Ovary (tissue), 7 donors: ENCODE measurements at regions not wholly inside any gene's neighbourhood (a gene's known extent, or its start where the extent isn't known, plus 50 kb on each side); places are given as distances from the start of the nearest gene placed in this dataset.

Experiments
- DNase-seq, 5 donors: peaks; one replicate each; pipeline ENCODE4 v3.0.0-alpha.2; 2019 to 2020
- H3K27ac ChIP-seq, 2 donors: fragments of 200-600 bp; one replicate each; pipeline versions ENCODE4 v1.5.1 to v1.8.0; 2019 to 2022
- H3K27me3 ChIP-seq: fragments of 200-600 bp; one replicate; pipeline ENCODE4 v1.8.0; 2022
- H3K36me3 ChIP-seq: fragments of 200-600 bp; sonication (generic); one replicate; pipeline ENCODE4 v1.5.1; 2019
- H3K4me1 ChIP-seq: one replicate; pipeline ENCODE4 v1.8.1; 2013; ENCODE audit warnings: mild to moderate bottlenecking, moderate library complexity; ENCODE audit not compliant: insufficient read depth
- H3K4me3 ChIP-seq: fragments of 200-600 bp; sonication (generic); one replicate; pipeline ENCODE4 v1.5.1; 2017
- H3K9me3 ChIP-seq, 2 donors: fragments of 200-600 bp in 1 of 2; sonication (generic) in 1 of 2; one replicate each; pipeline versions ENCODE4 v1.5.1 to v1.8.1; 2013 to 2019; ENCODE audit warnings: mild to moderate bottlenecking in 1 of 2, moderate library complexity in 1 of 2
- EP300 ChIP-seq: sonication (generic); formaldehyde crosslinking; IDR thresholded peaks from one replicate; pipeline ENCODE4 v1.6.1; 2017; ENCODE audit warnings: antibody characterized with exemption
- POLR2A ChIP-seq: fragments of 450-650 bp; IDR thresholded peaks from one replicate; pipeline ENCODE4 v1.6.1; 2017; ENCODE audit warnings: antibody characterized with exemption, mild to moderate bottlenecking, moderate library complexity
- WGBS, 3 donors: extraction: QIAGEN DNeasy Blood & Tissue Kit in 1 of 3; methylation state at CpG; one replicate each; pipeline versions ENCODE4 v1.1.5 to v1.1.7; 2013 to 2017; 5-methylcytosine and 5-hydroxymethylcytosine counted together
- intact Hi-C, 4 donors: fragments of 100-400 bp; cut with DNase I; formaldehyde crosslinking; loops; one replicate each; pipeline versions ENCODE4 v1.11.0 to v1.15.1; 2022 to 2023
- TF ChIP-seq, protein P1 (sequence below), 3 donors: fragments of 450-650 bp in 2 of 3; fragments of 200-600 bp in 1 of 3; IDR thresholded peaks; one replicate each; pipeline versions ENCODE4 v1.5.1 to v1.8.0; 2016 to 2022; ENCODE audit warnings: antibody characterized with exemption in 3 of 3, mild to moderate bottlenecking in 1 of 3
- donor health status: DM: no; HTN: no; CAD: no; lungs with moderate emphysema.
- donor health status: DM: no; HTN: no; CAD: no.
- donor health status: Bipolar disorder and iron deficiency.
- donor health status: DM: no; HTN: no; CAD: no.
- donor health status: DM: yes; HTN: yes; CAD: no.

DNA sequence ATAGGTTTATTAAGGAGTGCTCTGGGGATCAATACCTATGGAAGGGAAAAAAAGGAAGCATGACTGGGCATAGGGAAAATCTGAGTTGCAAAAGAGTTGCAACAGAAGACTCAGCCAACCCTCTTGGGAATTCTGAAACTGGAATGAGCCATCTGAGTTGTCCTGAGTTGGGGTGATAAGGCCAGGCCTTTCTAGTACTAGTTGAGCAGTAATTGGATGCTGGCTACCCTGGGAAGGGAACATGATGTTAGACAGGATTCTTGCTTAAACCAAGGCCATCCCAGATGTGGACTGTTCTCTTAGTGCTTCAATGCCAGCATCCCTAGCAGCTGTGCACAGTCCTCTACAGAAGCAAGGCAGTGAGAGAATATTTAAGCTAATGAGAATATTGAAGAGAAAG, 348.8 kb upstream of the GULP1 start:
- Histone ChIP-seq H3K36me3 (no peaks in the 10 kb centered on the region), H3K27me3 (no peaks in the 10 kb centered on the region), H3K4me3 (no peak overlapping the region), H3K4me1 (peaks cover 2% of the 10 kb centered on the region), H3K9me3 (no peaks in the 10 kb centered on the region), H3K27ac (no peak overlapping the region)
- TF ChIP-seq, protein P1, sequence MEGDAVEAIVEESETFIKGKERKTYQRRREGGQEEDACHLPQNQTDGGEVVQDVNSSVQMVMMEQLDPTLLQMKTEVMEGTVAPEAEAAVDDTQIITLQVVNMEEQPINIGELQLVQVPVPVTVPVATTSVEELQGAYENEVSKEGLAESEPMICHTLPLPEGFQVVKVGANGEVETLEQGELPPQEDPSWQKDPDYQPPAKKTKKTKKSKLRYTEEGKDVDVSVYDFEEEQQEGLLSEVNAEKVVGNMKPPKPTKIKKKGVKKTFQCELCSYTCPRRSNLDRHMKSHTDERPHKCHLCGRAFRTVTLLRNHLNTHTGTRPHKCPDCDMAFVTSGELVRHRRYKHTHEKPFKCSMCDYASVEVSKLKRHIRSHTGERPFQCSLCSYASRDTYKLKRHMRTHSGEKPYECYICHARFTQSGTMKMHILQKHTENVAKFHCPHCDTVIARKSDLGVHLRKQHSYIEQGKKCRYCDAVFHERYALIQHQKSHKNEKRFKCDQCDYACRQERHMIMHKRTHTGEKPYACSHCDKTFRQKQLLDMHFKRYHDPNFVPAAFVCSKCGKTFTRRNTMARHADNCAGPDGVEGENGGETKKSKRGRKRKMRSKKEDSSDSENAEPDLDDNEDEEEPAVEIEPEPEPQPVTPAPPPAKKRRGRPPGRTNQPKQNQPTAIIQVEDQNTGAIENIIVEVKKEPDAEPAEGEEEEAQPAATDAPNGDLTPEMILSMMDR (IDR thresholded peaks at IDR 0.05): no peak
- TF ChIP-seq EP300: no peak
- no peak for TF ChIP-seq POLR2A
- intact Hi-C loops: no loop called here
- DNase-seq: no peak

DNA sequence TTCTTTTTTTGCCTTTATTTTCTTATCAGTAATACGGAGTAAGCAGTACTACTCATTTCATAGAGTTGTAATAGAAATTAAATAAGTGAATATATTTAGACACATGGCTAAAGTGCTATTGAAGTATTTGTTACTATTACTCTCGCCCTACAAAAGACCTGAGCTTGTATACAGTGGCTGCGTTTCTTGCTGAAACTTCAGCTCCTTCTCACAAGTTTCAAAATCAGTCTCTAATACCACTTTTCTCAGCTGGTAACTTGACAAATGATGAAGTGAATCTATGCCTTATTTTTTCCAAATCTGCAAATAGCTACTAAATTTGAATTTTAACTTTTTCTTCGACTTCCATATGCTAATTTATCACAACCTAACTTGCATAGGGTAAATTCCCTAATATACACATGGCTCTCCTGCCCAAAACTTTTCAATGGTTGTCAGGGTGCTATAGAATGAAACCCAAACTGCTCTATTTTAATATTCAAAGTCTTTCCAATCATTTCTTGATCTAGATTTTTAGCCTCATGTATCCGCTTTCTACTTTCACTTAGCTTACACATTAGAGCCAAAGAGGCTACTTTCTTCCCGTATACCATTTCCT, 347.8 kb upstream of the GULP1 start:
- Histone ChIP-seq H3K27ac (no peak overlapping the region), H3K4me1 (peaks cover 2% of the 10 kb centered on the region), H3K9me3 (no peaks in the 10 kb centered on the region), H3K27me3 (no peaks in the 10 kb centered on the region), H3K36me3 (no peaks in the 10 kb centered on the region), H3K4me3 (no peak overlapping the region)
- WGBS, 3 donors: 89 to 94% (median 93%) methylated on average over 6 of the region's 6 CpGs
- intact Hi-C loops: no loop called here
- TF ChIP-seq EP300: no peak
- TF ChIP-seq, protein P1 (IDR thresholded peaks at IDR 0.05): no peak
- no peak for TF ChIP-seq POLR2A
- no peak for DNase-seq

DNA sequence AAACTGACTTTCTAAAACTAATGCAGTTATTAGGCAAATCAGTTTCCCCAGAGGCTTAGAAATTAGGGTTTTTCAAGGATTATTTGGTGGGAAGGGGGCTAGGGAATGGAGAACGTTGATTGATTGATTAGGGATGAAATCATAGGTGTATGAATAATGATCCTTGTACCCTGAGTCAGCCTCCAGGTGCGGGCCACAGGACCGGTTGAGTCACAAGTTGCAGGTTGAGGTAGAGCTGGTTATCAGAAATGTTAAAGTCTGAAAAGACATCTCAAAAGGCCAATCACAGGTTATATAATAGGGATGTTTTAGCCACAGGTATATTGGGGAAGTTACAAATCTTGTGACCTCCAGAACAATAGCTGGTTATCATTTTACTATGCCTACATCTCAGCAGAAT, 341.8 kb upstream of the GULP1 start:
- H3K27ac ChIP-seq: no peak overlapping the region
- intact Hi-C loops: no loop called here
- DNase-seq: no peak
- TF ChIP-seq POLR2A: no peak
- TF ChIP-seq, protein P1 (IDR thresholded peaks at IDR 0.05): no peak
- TF ChIP-seq EP300: no peak
- WGBS, 3 donors: 87 to 93% (median 91%) methylated on average over 3 of the region's 3 CpGs
- H3K36me3 ChIP-seq: no peaks in the 10 kb centered on the region
- H3K27me3 ChIP-seq: no peaks in the 10 kb centered on the region
- H3K9me3 ChIP-seq: no peaks in the 10 kb centered on the region
- H3K4me3 ChIP-seq: no peak overlapping the region
- H3K4me1 ChIP-seq: no peaks in the 10 kb centered on the region

DNA sequence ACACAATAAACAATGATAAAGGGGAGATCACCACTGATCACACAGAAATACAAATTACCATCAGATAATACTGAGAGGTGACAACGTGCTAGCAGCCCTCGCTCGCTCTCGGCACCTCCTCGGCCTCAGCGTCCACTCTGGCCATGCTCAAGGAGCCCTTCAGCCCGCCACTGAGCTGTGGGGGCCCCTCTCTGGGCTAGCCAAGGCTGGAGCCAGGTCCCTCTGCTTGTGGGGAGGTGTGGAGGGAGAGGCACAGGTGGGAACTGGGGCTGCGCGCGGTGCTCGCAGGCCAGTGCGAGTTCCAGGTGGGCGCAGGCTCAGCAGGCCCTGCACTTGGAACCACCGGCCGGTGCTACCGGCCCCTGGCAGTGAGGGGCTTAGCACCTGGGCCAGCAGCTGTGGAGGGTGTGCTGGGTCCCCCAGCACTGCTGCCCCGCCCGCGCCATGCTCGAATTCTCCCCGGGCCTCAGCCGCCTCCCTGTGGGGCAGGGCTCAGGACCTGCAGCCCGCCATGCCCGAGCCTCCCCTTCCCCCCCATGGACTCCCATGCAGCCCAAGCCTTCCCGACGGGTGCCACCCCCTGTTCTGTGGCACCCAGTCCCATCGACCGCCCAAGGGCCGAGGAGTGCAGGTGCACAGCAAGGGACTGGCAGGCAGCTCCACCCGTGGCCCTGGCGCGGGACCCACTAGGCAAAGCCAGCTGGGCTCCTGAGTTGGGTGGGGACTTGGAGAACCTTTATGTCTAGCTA, 340.0 kb upstream of the GULP1 start:
- WGBS, 3 donors: 95 to 97% (median 96%) methylated on average over 29 to 32 of the region's 32 CpGs
- no peak overlapping the region for H3K4me3 ChIP-seq
- TF ChIP-seq POLR2A (no peak), EP300 (no peak)
- TF ChIP-seq, protein P1 (IDR thresholded peaks at IDR 0.05): no peak
- intact Hi-C loops: no loop called here
- no peaks in the 10 kb centered on the region for H3K4me1 ChIP-seq
- H3K27me3 ChIP-seq: no peaks in the 10 kb centered on the region
- H3K36me3 ChIP-seq: no peaks in the 10 kb centered on the region
- no peak overlapping the region for H3K27ac ChIP-seq
- no peaks in the 10 kb centered on the region for H3K9me3 ChIP-seq
- no peak for DNase-seq
